ENCODE measurements at regions not wholly inside any gene's neighbourhood (a gene's known extent, or its start where the extent isn't known, plus 50 kb on each side); places are given as distances from the start of the nearest gene placed in this dataset.

GRCh38 chr22:44442186-44442815 lies 55.7 kb downstream of the RTL6 start:
- no peak for TF ChIP-seq TAF1 (IDR thresholded peaks at IDR 0.05; ENCODE audit: low read depth, low read length)
- no peak for FAIRE-seq
- no peak for DNase-seq (ENCODE audit: insufficient read length, low spot score)

GRCh38 chr22:44441401-44442185 lies 56.4 kb downstream of the RTL6 start:
- FAIRE-seq: no peak
- no peak for DNase-seq (ENCODE audit: insufficient read length, low spot score)
- no peak for TF ChIP-seq SPI1 (IDR thresholded peaks at IDR 0.05; ENCODE audit: low read depth, low read length)
- TF ChIP-seq POU2F2 (IDR thresholded peaks at IDR 0.05; ENCODE audit: low read depth, low read length): no peak
- no peak for TF ChIP-seq PAX5 (IDR thresholded peaks at IDR 0.05; ENCODE audit: insufficient read depth, low read length, severe bottlenecking)
- no peak for TF ChIP-seq POLR2A (IDR thresholded peaks at IDR 0.05; ENCODE audit: low read depth, low read length)
- no peak for TF ChIP-seq TAF1 (IDR thresholded peaks at IDR 0.05; ENCODE audit: low read depth, low read length)
- TF ChIP-seq POLR2AphosphoS5 (IDR thresholded peaks at IDR 0.05; ENCODE audit: low read depth, low read length): no peak

- DNase-seq (ENCODE audit: insufficient read length, low spot score) (no peak), FAIRE-seq (no peak)
- TF ChIP-seq POU2F2 (IDR thresholded peaks at IDR 0.05; ENCODE audit: low read depth, low read length): no peak
- TF ChIP-seq TAF1 (IDR thresholded peaks at IDR 0.05; ENCODE audit: low read depth, low read length): no peak
- no peak for TF ChIP-seq SPI1 (IDR thresholded peaks at IDR 0.05; ENCODE audit: low read depth, low read length)
- TF ChIP-seq PAX5 (IDR thresholded peaks at IDR 0.05; ENCODE audit: insufficient read depth, low read length, severe bottlenecking): no peak
- no peak for TF ChIP-seq POLR2A (IDR thresholded peaks at IDR 0.05; ENCODE audit: low read depth, low read length)
- no peak for TF ChIP-seq POLR2AphosphoS5 (IDR thresholded peaks at IDR 0.05; ENCODE audit: low read depth, low read length)
Observed at GRCh38 chr22:44440224-44441160, 57.5 kb downstream of the RTL6 start.

GRCh38 chr22:44439356-44440223 lies 58.4 kb downstream of the RTL6 start:
- no peak for DNase-seq (ENCODE audit: insufficient read length, low spot score)
- TF ChIP-seq TAF1 (IDR thresholded peaks at IDR 0.05; ENCODE audit: low read depth, low read length) (no peak), POLR2A (IDR thresholded peaks at IDR 0.05; ENCODE audit: low read depth, low read length) (no peak), SPI1 (IDR thresholded peaks at IDR 0.05; ENCODE audit: low read depth, low read length) (no peak), POLR2AphosphoS5 (IDR thresholded peaks at IDR 0.05; ENCODE audit: low read depth, low read length) (no peak), PAX5 (IDR thresholded peaks at IDR 0.05; ENCODE audit: insufficient read depth, low read length, severe bottlenecking) (no peak), POU2F2 (IDR thresholded peaks at IDR 0.05; ENCODE audit: low read depth, low read length) (no peak)
- no peak for FAIRE-seq

- DNase-seq (ENCODE audit: insufficient read length, low spot score) (no peak), FAIRE-seq (no peak)
- TF ChIP-seq POLR2A (IDR thresholded peaks at IDR 0.05; ENCODE audit: low read depth, low read length): no peak
- TF ChIP-seq PAX5 (IDR thresholded peaks at IDR 0.05; ENCODE audit: insufficient read depth, low read length, severe bottlenecking): no peak
- no peak for TF ChIP-seq TAF1 (IDR thresholded peaks at IDR 0.05; ENCODE audit: low read depth, low read length)
- TF ChIP-seq POU2F2 (IDR thresholded peaks at IDR 0.05; ENCODE audit: low read depth, low read length): no peak
- TF ChIP-seq POLR2AphosphoS5 (IDR thresholded peaks at IDR 0.05; ENCODE audit: low read depth, low read length): no peak
- TF ChIP-seq SPI1 (IDR thresholded peaks at IDR 0.05; ENCODE audit: low read depth, low read length): no peak
Observed at GRCh38 chr22:44438481-44439131, 59.4 kb downstream of the RTL6 start.

GRCh38 chr22:44438056-44438455 lies 60.0 kb downstream of the RTL6 start:
- DNase-seq (ENCODE audit: insufficient read length, low spot score) (no peak), FAIRE-seq (no peak)
- TF ChIP-seq SPI1 (IDR thresholded peaks at IDR 0.05; ENCODE audit: low read depth, low read length): no peak
- TF ChIP-seq POU2F2 (IDR thresholded peaks at IDR 0.05; ENCODE audit: low read depth, low read length): no peak
- TF ChIP-seq POLR2A (IDR thresholded peaks at IDR 0.05; ENCODE audit: low read depth, low read length): no peak
- no peak for TF ChIP-seq POLR2AphosphoS5 (IDR thresholded peaks at IDR 0.05; ENCODE audit: low read depth, low read length)
- TF ChIP-seq TAF1 (IDR thresholded peaks at IDR 0.05; ENCODE audit: low read depth, low read length): no peak
- TF ChIP-seq PAX5 (IDR thresholded peaks at IDR 0.05; ENCODE audit: insufficient read depth, low read length, severe bottlenecking): no peak

- no peak for FAIRE-seq
- TF ChIP-seq PAX5 (IDR thresholded peaks at IDR 0.05; ENCODE audit: insufficient read depth, low read length, severe bottlenecking) (no peak), TAF1 (IDR thresholded peaks at IDR 0.05; ENCODE audit: low read depth, low read length) (no peak), POU2F2 (IDR thresholded peaks at IDR 0.05; ENCODE audit: low read depth, low read length) (no peak), SPI1 (IDR thresholded peaks at IDR 0.05; ENCODE audit: low read depth, low read length) (no peak)
- DNase-seq (ENCODE audit: insufficient read length, low spot score): no peak
Observed at GRCh38 chr22:44437216-44438055, 60.6 kb downstream of the RTL6 start.

- FAIRE-seq (no peak), DNase-seq (ENCODE audit: insufficient read length, low spot score) (no peak)
- TF ChIP-seq PAX5 (IDR thresholded peaks at IDR 0.05; ENCODE audit: insufficient read depth, low read length, severe bottlenecking) (no peak), POLR2AphosphoS5 (IDR thresholded peaks at IDR 0.05; ENCODE audit: low read depth, low read length) (no peak), SPI1 (IDR thresholded peaks at IDR 0.05; ENCODE audit: low read depth, low read length) (no peak), POU2F2 (IDR thresholded peaks at IDR 0.05; ENCODE audit: low read depth, low read length) (no peak), TAF1 (IDR thresholded peaks at IDR 0.05; ENCODE audit: low read depth, low read length) (no peak), POLR2A (IDR thresholded peaks at IDR 0.05; ENCODE audit: low read depth, low read length) (no peak)
Observed at GRCh38 chr22:44436736-44437135, 61.3 kb downstream of the RTL6 start.
